NCI-H1092 (cell line): ENCODE measurements at regions not wholly inside any gene's neighbourhood (a gene's known extent, or its start where the extent isn't known, plus 50 kb on each side); places are given as distances from the start of the nearest gene placed in this dataset.

Experiments
- DNase-seq: peaks from one replicate; lab custom pipeline; 2025; lab: John Stamatoyannopoulos, UW

DNA sequence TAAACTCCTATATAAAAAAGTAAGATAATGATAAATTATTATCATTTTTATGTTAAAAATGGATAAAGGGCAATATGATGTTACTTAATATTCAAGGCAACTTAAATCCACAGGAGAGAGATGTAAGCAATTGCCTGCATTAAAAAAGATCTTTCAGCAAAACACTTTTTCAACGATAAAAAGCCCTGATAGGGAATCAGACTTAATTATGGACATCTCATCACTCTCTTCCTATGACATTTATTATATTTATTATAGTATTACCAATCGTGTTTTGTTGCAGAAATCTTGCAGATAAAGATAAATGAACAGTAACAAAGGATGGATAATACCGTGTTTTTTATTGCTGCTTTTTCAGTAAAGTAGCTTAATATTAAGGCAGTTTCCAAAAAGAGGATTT, 178.5 kb downstream of the SH2D1A start:
- no peak for DNase-seq

GRCh38 chrX:124529786-124530185, 183.4 kb downstream of the SH2D1A start:
- no peak for DNase-seq

DNA sequence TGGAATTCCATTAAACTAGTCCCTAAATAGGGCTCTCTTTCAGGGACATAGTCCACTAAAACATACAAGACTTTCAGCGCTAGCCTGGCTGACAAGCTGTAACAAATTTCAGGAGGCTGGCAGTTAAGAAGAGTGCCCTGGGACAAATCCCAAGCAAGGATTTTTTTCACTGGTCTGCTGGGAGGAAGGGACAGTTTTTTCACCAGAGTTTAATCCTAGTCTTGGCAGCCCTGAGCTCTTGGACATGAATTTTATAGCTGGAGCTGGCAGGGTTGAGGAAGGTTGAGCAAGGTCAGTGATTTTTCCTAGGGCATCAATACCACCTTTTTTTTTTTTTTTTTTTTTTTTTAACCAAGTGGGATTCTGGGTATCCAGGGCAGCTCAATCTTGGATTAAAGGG, 184.4 kb downstream of the SH2D1A start:
- no peak for DNase-seq

DNA sequence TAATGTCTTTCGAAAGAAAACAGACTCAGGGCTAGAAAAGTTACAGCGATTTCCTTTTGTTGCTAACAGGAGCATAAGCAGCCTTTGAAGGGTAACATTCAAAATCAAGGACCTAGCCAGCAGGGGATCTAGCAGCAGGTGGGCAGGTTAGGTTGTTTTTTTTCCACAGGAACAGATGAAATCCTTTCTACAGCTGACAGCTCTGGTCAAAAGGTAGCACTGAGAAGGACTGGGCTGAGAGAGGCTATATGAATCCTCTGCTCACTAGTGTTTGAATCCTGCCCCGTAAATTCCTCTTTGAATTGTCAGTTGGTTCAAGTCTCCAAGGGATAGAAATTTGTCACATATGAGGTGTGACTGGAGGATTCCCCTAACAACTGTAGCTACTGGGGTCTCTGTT, 188.2 kb downstream of the SH2D1A start:
- DNase-seq = no peak

GRCh38 chrX:124540474-124540873, 194.1 kb downstream of the SH2D1A start:
- no peak for DNase-seq

GRCh38 chrX:124548571-124548970, 202.2 kb downstream of the SH2D1A start:
- DNase-seq = no peak

DNA sequence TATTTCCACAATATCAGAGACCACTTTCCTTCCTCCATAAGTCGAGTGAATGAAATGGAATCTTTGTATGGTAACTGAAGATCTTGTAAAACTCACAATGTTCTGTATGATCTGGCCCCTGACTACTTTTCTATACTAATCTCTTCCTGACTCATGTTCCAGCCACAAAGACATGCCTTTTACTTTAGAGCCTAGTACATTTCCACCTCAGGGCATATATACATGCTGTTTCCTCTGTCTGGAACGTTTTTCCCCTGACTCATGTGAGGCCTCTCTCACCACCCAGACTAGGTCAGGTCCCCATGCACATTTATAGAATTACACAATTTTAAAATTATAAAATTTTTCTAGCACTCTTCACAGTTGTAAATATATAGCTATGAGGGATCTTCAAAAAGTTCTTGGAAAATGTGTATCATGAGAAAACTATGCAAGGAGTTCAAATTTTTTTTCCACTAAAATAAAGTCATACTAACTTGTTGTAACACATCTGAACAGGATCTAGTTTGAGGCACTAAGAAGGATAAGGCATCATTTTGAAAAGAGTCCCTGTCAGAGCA, 208.8 kb downstream of the SH2D1A start:
- no peak for DNase-seq

DNA sequence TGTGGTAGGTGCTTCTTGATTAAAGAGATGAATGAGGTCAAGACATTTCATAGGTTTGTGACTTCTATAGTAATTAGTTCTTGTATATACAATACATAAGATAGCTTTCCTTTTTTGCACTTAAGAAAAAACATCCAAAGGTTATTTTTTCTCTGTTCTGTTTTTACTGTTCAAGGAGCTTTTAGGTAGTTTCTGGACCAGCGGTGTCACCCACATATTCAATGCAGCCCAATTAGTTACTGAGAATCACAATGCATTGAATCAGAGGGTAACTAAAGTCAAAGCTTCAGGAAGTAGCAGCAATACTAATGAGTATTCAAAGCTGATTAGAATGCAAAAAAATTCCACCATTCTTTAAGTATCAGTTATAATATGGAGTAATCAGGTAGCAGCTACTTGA, 211.6 kb downstream of the SH2D1A start:
- no peak for DNase-seq

DNA sequence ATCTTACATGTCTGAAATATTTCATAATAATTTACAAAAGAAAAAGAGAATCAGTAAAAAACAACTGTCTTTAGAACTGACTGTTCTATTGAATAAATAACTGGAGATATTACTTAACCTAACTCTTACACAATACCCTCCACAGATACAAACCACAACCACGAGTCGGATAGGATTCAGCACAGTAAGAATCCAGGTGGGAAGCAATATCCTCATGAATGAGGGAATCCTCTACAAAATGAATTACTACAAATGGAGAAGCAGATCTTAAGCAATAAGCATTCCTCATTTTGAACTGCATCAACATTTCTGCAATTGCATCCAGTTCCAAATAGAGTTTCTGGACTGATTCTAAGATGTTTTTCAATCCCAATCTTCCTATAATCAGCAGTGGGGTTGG, 227.1 kb downstream of the SH2D1A start:
- DNase-seq = no peak

DNA sequence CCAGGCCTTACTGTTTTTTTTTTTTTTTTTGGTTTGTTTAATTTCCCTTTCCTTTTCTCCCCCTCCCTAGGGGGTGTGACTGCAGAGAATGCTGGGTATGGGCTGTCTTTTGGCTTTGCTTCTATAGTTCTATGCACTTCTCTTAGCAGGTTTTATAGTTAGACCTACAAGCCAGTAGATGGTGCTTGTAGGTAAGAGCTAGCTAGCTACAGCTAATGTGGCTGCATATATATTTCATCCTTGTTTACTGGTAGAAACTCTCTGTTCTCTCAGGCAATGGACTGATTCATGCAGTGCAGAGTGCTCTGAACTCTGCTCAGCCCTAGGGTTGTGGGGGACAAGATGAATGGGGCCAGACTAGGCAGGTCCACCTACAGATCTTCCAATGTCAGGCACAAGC, 246.4 kb downstream of the SH2D1A start:
- no peak for DNase-seq

DNA sequence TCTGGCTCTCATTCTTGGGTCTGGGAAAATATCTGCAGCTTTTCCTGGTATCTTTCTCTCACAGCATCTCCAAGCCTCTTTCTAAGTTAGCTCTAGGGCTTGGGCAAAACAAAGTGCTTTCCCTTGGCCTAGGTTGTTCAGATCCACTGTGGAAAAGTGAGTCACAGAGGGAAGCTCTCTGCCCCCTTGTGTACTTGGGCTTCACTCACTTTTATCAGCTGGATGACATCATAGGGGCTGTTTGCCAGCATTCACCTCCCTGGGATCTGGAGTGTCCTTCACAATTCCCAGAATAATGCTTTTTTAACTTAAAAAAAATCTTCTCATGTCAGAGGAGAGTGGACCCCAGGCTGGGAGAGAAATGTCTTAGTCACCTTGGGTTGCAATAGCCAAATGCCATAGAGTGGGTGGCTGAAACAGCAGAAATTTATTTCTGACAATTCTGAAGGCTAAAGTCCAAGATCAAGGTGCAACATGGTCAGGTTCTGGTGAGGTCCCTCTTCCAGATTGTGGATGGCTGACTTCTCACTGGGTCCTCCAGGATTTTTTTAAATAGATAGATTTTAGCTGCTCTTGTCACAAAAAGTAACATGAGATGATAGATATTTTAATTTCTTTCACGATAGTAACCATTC, 247.8 kb downstream of the SH2D1A start:
- DNase-seq = no peak

GRCh38 chrX:124605511-124605910, 259.1 kb downstream of the SH2D1A start:
- DNase-seq = no peak

GRCh38 chrX:124606724-124607123, 260.4 kb downstream of the SH2D1A start:
- DNase-seq = no peak

- no peak for DNase-seq
Measured at GRCh38 chrX:124619710-124620109, 273.3 kb downstream of the SH2D1A start.

GRCh38 chrX:124634363-124634762, 288.0 kb downstream of the SH2D1A start:
- no peak for DNase-seq

DNA sequence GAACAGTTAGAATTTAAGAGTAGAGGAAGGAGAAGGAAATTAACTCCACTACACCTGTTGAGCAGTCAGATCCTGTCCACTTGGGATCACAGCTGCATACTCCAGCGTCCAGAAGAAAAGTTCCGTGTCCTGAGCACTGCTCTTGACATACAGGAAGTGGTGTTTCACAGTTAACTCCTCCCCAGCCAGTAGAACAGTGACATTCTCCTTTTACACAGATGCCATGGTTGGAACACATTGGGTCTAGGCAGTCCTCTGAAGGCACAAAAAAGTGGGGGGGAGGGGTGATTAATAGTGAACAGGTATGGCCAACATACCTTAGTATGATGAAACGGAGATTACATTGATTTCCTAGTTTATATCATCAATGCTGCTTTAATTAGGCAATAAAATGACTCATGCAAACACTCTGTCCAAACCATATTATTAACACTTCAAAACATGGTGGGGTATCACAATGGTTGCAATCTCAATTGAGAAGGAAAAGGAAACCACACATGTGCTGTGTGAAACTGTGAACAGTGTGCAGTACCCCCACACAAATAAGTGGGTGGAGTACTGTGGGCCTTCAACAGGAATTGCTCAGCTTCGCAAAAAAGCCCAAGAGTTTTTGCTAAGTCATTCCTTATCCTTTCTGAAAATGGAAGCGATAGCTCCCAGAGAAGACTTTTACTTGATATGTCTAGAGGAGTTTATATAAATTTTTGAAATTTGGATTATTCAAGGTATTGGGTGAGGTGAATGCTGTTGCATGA, 295.6 kb downstream of the SH2D1A start:
- no peak for DNase-seq

DNA sequence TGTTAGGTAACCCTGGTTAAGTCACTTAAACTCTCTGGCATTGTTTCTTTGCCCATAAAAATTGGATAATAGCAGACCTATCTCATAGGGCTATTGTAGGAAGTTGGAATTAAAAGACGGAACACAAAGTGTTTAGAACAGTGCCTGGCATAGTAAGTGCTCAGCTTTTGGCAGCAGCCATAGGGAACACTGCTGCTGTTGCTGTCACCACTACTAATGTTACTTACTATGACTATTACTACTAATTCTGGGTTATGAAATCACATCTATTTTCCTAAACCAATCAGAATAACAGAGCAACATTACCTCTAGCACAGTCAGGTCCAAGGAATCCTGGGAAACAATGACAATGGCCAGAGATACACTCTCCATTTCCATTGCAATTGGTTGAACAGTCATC, 300.0 kb downstream of the SH2D1A start:
- DNase-seq = no peak

GRCh38 chrX:124651031-124651430, 304.7 kb downstream of the SH2D1A start:
- DNase-seq = no peak

GRCh38 chrX:124665621-124666400, 319.4 kb downstream of the SH2D1A start:
- no peak for DNase-seq

DNA sequence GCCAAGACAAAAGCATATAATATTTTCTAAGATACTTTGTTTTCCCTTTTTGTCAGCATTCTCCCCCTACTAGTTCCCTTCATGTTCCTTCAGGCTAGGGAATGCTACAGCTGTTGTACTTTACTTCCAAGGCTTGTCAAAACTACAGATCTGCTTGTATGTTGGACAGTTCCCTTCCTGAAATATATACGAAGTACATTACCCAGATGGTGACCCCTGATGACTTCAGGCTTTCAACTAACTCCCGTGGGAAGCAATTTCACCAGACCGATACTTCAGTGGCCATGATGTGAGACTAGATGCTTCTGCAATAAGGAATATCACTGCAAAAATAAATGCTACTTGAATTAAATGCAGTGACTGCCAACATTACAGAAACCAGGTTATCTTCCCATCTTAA, 332.8 kb downstream of the SH2D1A start:
- no peak for DNase-seq

- no peak for DNase-seq
Measured at GRCh38 chrX:124680287-124680686, 333.9 kb downstream of the SH2D1A start.

GRCh38 chrX:124690495-124690894, 344.1 kb downstream of the SH2D1A start:
- DNase-seq = no peak

DNA sequence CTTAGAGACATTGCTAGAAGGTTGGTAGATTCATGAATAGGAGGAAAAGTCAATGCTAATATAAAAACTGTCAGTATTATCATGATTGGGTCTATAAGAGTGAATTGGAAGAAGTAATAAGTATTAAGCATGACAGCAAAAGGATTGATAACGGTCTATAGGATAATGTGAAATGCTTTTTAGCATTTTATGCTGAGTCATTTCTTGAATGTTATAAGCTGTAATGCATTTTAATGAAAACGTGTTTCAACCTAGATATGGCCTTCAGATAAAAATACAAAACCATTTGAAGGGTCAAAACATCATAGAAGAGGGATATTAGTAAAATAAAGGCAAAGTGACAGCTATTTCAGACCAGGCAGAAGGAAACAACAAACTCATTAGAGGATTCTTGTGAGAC, 353.5 kb downstream of the SH2D1A start:
- DNase-seq = no peak
